Glutamatergic neuron (in vitro differentiated cells): ENCODE measurements at regions not wholly inside any gene's neighbourhood (a gene's known extent, or its start where the extent isn't known, plus 50 kb on each side); places are given as distances from the start of the nearest gene placed in this dataset.

ENCODE experiments used
- DNase-seq: peaks from one replicate; pipeline ENCODE4 v3.0.0; 2022
- H3K27ac Mint-ChIP-seq: one replicate; pipeline ENCODE4 v1.8.0; 2020; ENCODE audit warnings: mild to moderate bottlenecking, mixed read lengths, inconsistent platforms; ENCODE audit not compliant: unreplicated experiment
- H3K27me3 Mint-ChIP-seq: one replicate; pipeline ENCODE4 v1.8.0; 2020; ENCODE audit warnings: mild to moderate bottlenecking, moderate library complexity, mixed read lengths, inconsistent platforms; ENCODE audit not compliant: unreplicated experiment
- H3K36me3 Mint-ChIP-seq: one replicate; pipeline ENCODE4 v1.8.0; 2020; ENCODE audit warnings: mild to moderate bottlenecking, mixed read lengths, inconsistent platforms; ENCODE audit not compliant: unreplicated experiment
- H3K4me1 Mint-ChIP-seq: one replicate; pipeline ENCODE4 v1.8.0; 2020; ENCODE audit warnings: mild to moderate bottlenecking, low read depth, mixed read lengths, inconsistent platforms; ENCODE audit not compliant: unreplicated experiment
- H3K4me3 Mint-ChIP-seq: one replicate; pipeline ENCODE4 v1.8.0; 2020; ENCODE audit warnings: mild to moderate bottlenecking, mixed read lengths, inconsistent platforms; ENCODE audit not compliant: unreplicated experiment
- H3K9me3 Mint-ChIP-seq: one replicate; pipeline ENCODE4 v1.8.0; 2020; ENCODE audit warnings: mild to moderate bottlenecking, moderate library complexity, mixed read lengths, inconsistent platforms; ENCODE audit not compliant: unreplicated experiment
- CTCF ChIP-seq: fragments of 200-600 bp; sonication (generic); IDR thresholded peaks from one replicate; pipeline ENCODE4 v1.5.0; 2021; ENCODE audit not compliant: partially characterized antibody, unreplicated experiment

- no peak for DNase-seq
- no peaks in the 10 kb centered on the region for H3K27me3 Mint-ChIP-seq
- TF ChIP-seq CTCF = no peak
- H3K4me1 Mint-ChIP-seq = no peaks in the 10 kb centered on the region
- no peak overlapping the region for H3K4me3 Mint-ChIP-seq
- no peaks in the 10 kb centered on the region for H3K36me3 Mint-ChIP-seq
- no peak overlapping the region for H3K27ac Mint-ChIP-seq
- no peaks in the 10 kb centered on the region for H3K9me3 Mint-ChIP-seq
Observed at GRCh38 chr18:56330366-56331110, 307.9 kb downstream of the TXNL1 start.

- Mint-ChIP-seq H3K27ac (no peak overlapping the region), H3K4me3 (no peak overlapping the region), H3K27me3 (no peaks in the 10 kb centered on the region)
Observed at GRCh38 chr18:56329536-56329935, 308.9 kb downstream of the TXNL1 start.

GRCh38 chr18:56327191-56327885, 311.1 kb downstream of the TXNL1 start:
- H3K27me3 Mint-ChIP-seq = no peaks in the 10 kb centered on the region

More at GRCh38 chr18:56329536-56329935, 308.9 kb downstream of the TXNL1 start:
- no peak for DNase-seq
- H3K4me1 Mint-ChIP-seq = peaks cover 3% of the 10 kb centered on the region
- TF ChIP-seq CTCF = no peak
- H3K36me3 Mint-ChIP-seq = no peaks in the 10 kb centered on the region
- no peaks in the 10 kb centered on the region for H3K9me3 Mint-ChIP-seq

GRCh38 chr18:56326336-56327072, 311.9 kb downstream of the TXNL1 start:
- Mint-ChIP-seq H3K27ac (no peak overlapping the region), H3K9me3 (no peaks in the 10 kb centered on the region), H3K36me3 (no peaks in the 10 kb centered on the region), H3K4me3 (no peak overlapping the region), H3K27me3 (no peaks in the 10 kb centered on the region), H3K4me1 (peaks cover 23% of the 10 kb centered on the region)
- no peak for TF ChIP-seq CTCF
- DNase-seq = no peak

More at GRCh38 chr18:56327191-56327885, 311.1 kb downstream of the TXNL1 start:
- Mint-ChIP-seq H3K4me3 (no peak overlapping the region), H3K4me1 (peaks cover 17% of the 10 kb centered on the region), H3K36me3 (no peaks in the 10 kb centered on the region), H3K9me3 (no peaks in the 10 kb centered on the region), H3K27ac (no peak overlapping the region)
- TF ChIP-seq CTCF = no peak
- no peak for DNase-seq
